ENCODE measurements at regions not wholly inside any gene's neighbourhood (a gene's known extent, or its start where the extent isn't known, plus 50 kb on each side); places are given as distances from the start of the nearest gene placed in this dataset.
A peak's percentile ranks its signal among the peaks of the same experiment; 100 is the strongest.
"Not testable (repeated sequence)": the region's sequence is repeated elsewhere in the genome, so short reads cannot be mapped to it uniquely, and the experiment has no call there.

- WGBS (ENCODE audit: insufficient coverage), result no CpG with 5 or more reads among the region's 1 CpG
- peak; percentile 60 for DNase-seq
- Histone ChIP-seq H3K36me3 (ENCODE audit: control insufficient read depth, insufficient read depth, low read length) (no peaks in the 10 kb centered on the region), H3K4me1 (ENCODE audit: control insufficient read depth, insufficient read depth, low read length) (no peaks in the 10 kb centered on the region), H3K27ac (ENCODE audit: low read length) (no peak overlapping the region), H3K9me3 (replicated peaks; ENCODE audit: control insufficient read depth, low read depth, low read length) (no peaks in the 10 kb centered on the region), H3K4me3 (ENCODE audit: low read length) (no peak overlapping the region), H3K27me3 (ENCODE audit: control insufficient read depth, insufficient read depth, low read length) (no peaks in the 10 kb centered on the region)
Observed at GRCh38 chr2:176784633-176785200, 427.9 kb upstream of the HNRNPA3 start.

GRCh38 chr2:176789751-176790150 lies 422.8 kb upstream of the HNRNPA3 start:
- no peaks in the 10 kb centered on the region for H3K4me1 ChIP-seq (ENCODE audit: control insufficient read depth, insufficient read depth, low read length)
- H3K27me3 ChIP-seq (ENCODE audit: control insufficient read depth, insufficient read depth, low read length), result peaks cover 3% of the 10 kb centered on the region
- H3K4me3 ChIP-seq (ENCODE audit: low read length), result no peak overlapping the region
- H3K9me3 ChIP-seq (replicated peaks; ENCODE audit: control insufficient read depth, low read depth, low read length), result no peaks in the 10 kb centered on the region
- H3K27ac ChIP-seq (ENCODE audit: low read length), result no peak overlapping the region
- no CpG with 5 or more reads among the region's 1 CpG for WGBS (ENCODE audit: insufficient coverage)
- no peaks in the 10 kb centered on the region for H3K36me3 ChIP-seq (ENCODE audit: control insufficient read depth, insufficient read depth, low read length)
- peak; percentile 50 for DNase-seq

- peaks cover 3% of the 10 kb centered on the region for H3K27me3 ChIP-seq (ENCODE audit: control insufficient read depth, insufficient read depth, low read length)
- H3K27ac ChIP-seq (ENCODE audit: low read length), result no peak overlapping the region
- 94% methylated on average over 3 of the region's 3 CpGs for WGBS (ENCODE audit: insufficient coverage)
- H3K9me3 ChIP-seq (replicated peaks; ENCODE audit: control insufficient read depth, low read depth, low read length), result no peaks in the 10 kb centered on the region
- no peaks in the 10 kb centered on the region for H3K4me1 ChIP-seq (ENCODE audit: control insufficient read depth, insufficient read depth, low read length)
- no peak for DNase-seq
- H3K4me3 ChIP-seq (ENCODE audit: low read length), result no peak overlapping the region
- no peaks in the 10 kb centered on the region for H3K36me3 ChIP-seq (ENCODE audit: control insufficient read depth, insufficient read depth, low read length)
Observed at GRCh38 chr2:176790468-176790867, 422.1 kb upstream of the HNRNPA3 start.

GRCh38 chr2:176793792-176794191 lies 418.8 kb upstream of the HNRNPA3 start:
- H3K27ac ChIP-seq (ENCODE audit: low read length), result no peak overlapping the region
- H3K27me3 ChIP-seq (ENCODE audit: control insufficient read depth, insufficient read depth, low read length), result peaks cover 3% of the 10 kb centered on the region
- no peak for DNase-seq
- H3K36me3 ChIP-seq (ENCODE audit: control insufficient read depth, insufficient read depth, low read length), result no peaks in the 10 kb centered on the region
- no peaks in the 10 kb centered on the region for H3K4me1 ChIP-seq (ENCODE audit: control insufficient read depth, insufficient read depth, low read length)
- no peaks in the 10 kb centered on the region for H3K9me3 ChIP-seq (replicated peaks; ENCODE audit: control insufficient read depth, low read depth, low read length)
- WGBS (ENCODE audit: insufficient coverage), result no CpG with 5 or more reads among the region's 6 CpGs
- H3K4me3 ChIP-seq (ENCODE audit: low read length), result no peak overlapping the region

- no peak for DNase-seq
- Histone ChIP-seq H3K4me3 (ENCODE audit: low read length) (no peak overlapping the region), H3K36me3 (ENCODE audit: control insufficient read depth, insufficient read depth, low read length) (no peaks in the 10 kb centered on the region), H3K27me3 (ENCODE audit: control insufficient read depth, insufficient read depth, low read length) (peaks cover 3% of the 10 kb centered on the region), H3K4me1 (ENCODE audit: control insufficient read depth, insufficient read depth, low read length) (no peaks in the 10 kb centered on the region), H3K27ac (ENCODE audit: low read length) (no peak overlapping the region), H3K9me3 (replicated peaks; ENCODE audit: control insufficient read depth, low read depth, low read length) (no peaks in the 10 kb centered on the region)
- 86% methylated on average over 1 of the region's 1 CpG for WGBS (ENCODE audit: insufficient coverage)
Observed at GRCh38 chr2:176794392-176794791, 418.2 kb upstream of the HNRNPA3 start.

- H3K27ac ChIP-seq (ENCODE audit: low read length), result no peak overlapping the region
- H3K36me3 ChIP-seq (ENCODE audit: control insufficient read depth, insufficient read depth, low read length), result no peaks in the 10 kb centered on the region
- H3K27me3 ChIP-seq (ENCODE audit: control insufficient read depth, insufficient read depth, low read length), result peaks cover under 1% of the 10 kb centered on the region
- 80% methylated on average over 1 of the region's 2 CpGs for WGBS (ENCODE audit: insufficient coverage)
- no peaks in the 10 kb centered on the region for H3K9me3 ChIP-seq (replicated peaks; ENCODE audit: control insufficient read depth, low read depth, low read length)
- no peak for DNase-seq
- no peaks in the 10 kb centered on the region for H3K4me1 ChIP-seq (ENCODE audit: control insufficient read depth, insufficient read depth, low read length)
- no peak overlapping the region for H3K4me3 ChIP-seq (ENCODE audit: low read length)
Observed at GRCh38 chr2:176795823-176796222, 416.8 kb upstream of the HNRNPA3 start.

- H3K27ac ChIP-seq (ENCODE audit: low read length); H3K27me3 ChIP-seq (ENCODE audit: control insufficient read depth, insufficient read depth, low read length); H3K9me3 ChIP-seq (replicated peaks; ENCODE audit: control insufficient read depth, low read depth, low read length); DNase-seq; H3K4me1 ChIP-seq (ENCODE audit: control insufficient read depth, insufficient read depth, low read length); H3K4me3 ChIP-seq (ENCODE audit: low read length); H3K36me3 ChIP-seq (ENCODE audit: control insufficient read depth, insufficient read depth, low read length): not testable (repeated sequence)
- no CpG with 5 or more reads among the region's 13 CpGs for WGBS (ENCODE audit: insufficient coverage)
Observed at GRCh38 chr2:176796677-176797076, 415.9 kb upstream of the HNRNPA3 start.

GRCh38 chr2:176804392-176804791 lies 408.2 kb upstream of the HNRNPA3 start:
- H3K4me3 ChIP-seq (ENCODE audit: low read length), result no peak overlapping the region
- no peaks in the 10 kb centered on the region for H3K36me3 ChIP-seq (ENCODE audit: control insufficient read depth, insufficient read depth, low read length)
- no CpG with 5 or more reads among the region's 2 CpGs for WGBS (ENCODE audit: insufficient coverage)
- H3K27ac ChIP-seq (ENCODE audit: low read length), result no peak overlapping the region
- H3K9me3 ChIP-seq (replicated peaks; ENCODE audit: control insufficient read depth, low read depth, low read length), result no peaks in the 10 kb centered on the region
- no peaks in the 10 kb centered on the region for H3K4me1 ChIP-seq (ENCODE audit: control insufficient read depth, insufficient read depth, low read length)
- no peaks in the 10 kb centered on the region for H3K27me3 ChIP-seq (ENCODE audit: control insufficient read depth, insufficient read depth, low read length)
- DNase-seq, result no peak

- Histone ChIP-seq H3K4me1 (ENCODE audit: control insufficient read depth, insufficient read depth, low read length) (no peaks in the 10 kb centered on the region), H3K36me3 (ENCODE audit: control insufficient read depth, insufficient read depth, low read length) (no peaks in the 10 kb centered on the region), H3K4me3 (ENCODE audit: low read length) (no peak overlapping the region), H3K27ac (ENCODE audit: low read length) (no peak overlapping the region), H3K27me3 (ENCODE audit: control insufficient read depth, insufficient read depth, low read length) (no peaks in the 10 kb centered on the region), H3K9me3 (replicated peaks; ENCODE audit: control insufficient read depth, low read depth, low read length) (no peaks in the 10 kb centered on the region)
- no peak for DNase-seq
Observed at GRCh38 chr2:176805345-176805744, 407.2 kb upstream of the HNRNPA3 start.

GRCh38 chr2:176812246-176812775 lies 400.3 kb upstream of the HNRNPA3 start:
- H3K27ac ChIP-seq (ENCODE audit: low read length), result no peak overlapping the region
- WGBS (ENCODE audit: insufficient coverage), result 64% methylated on average over 2 of the region's 5 CpGs
- no peaks in the 10 kb centered on the region for H3K9me3 ChIP-seq (replicated peaks; ENCODE audit: control insufficient read depth, low read depth, low read length)

GRCh38 chr2:176813156-176813555 lies 399.4 kb upstream of the HNRNPA3 start:
- Histone ChIP-seq H3K4me3 (ENCODE audit: low read length) (no peak overlapping the region), H3K36me3 (ENCODE audit: control insufficient read depth, insufficient read depth, low read length) (no peaks in the 10 kb centered on the region), H3K9me3 (replicated peaks; ENCODE audit: control insufficient read depth, low read depth, low read length) (no peaks in the 10 kb centered on the region), H3K27me3 (ENCODE audit: control insufficient read depth, insufficient read depth, low read length) (no peaks in the 10 kb centered on the region), H3K27ac (ENCODE audit: low read length) (peak overlapping the region; percentile 39), H3K4me1 (ENCODE audit: control insufficient read depth, insufficient read depth, low read length) (no peaks in the 10 kb centered on the region)
- DNase-seq, result no peak
- WGBS (ENCODE audit: insufficient coverage), result no CpG with 5 or more reads among the region's 4 CpGs

More at GRCh38 chr2:176812246-176812775, 400.3 kb upstream of the HNRNPA3 start:
- H3K4me1 ChIP-seq (ENCODE audit: control insufficient read depth, insufficient read depth, low read length), result no peaks in the 10 kb centered on the region
- no peak overlapping the region for H3K4me3 ChIP-seq (ENCODE audit: low read length)
- no peaks in the 10 kb centered on the region for H3K36me3 ChIP-seq (ENCODE audit: control insufficient read depth, insufficient read depth, low read length)
- DNase-seq, result peak; percentile 32
- no peaks in the 10 kb centered on the region for H3K27me3 ChIP-seq (ENCODE audit: control insufficient read depth, insufficient read depth, low read length)
